ENCODE measurements at regions not wholly inside any gene's neighbourhood (a gene's known extent, or its start where the extent isn't known, plus 50 kb on each side); places are given as distances from the start of the nearest gene placed in this dataset.

DNA sequence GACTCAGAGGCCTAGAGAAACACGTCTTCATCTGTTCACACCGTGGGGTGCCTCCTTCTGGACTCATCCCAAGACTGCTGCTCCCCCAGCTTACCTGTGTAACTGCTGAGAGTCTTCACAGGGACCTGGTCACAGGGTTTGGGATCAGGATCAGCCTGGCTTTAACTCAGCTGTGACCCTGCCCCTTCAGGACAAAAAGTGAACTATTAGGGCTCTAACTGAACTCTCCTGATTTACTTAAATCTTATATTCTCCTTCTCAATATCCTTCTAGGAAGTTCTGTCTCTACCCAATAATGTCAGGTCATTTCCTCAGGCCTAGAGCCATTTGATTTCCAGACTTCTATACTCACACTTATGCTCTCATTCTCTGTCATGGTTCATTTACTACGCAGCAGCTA, 108.4 kb downstream of the ZNF280B start:
- TF ChIP-seq USF1 (IDR thresholded peaks at IDR 0.05), result no peak
- TF ChIP-seq EGR1 (IDR thresholded peaks at IDR 0.05), result no peak
- no peak for TF ChIP-seq CEBPB (IDR thresholded peaks at IDR 0.05)
- no peak for TF ChIP-seq NFIC (IDR thresholded peaks at IDR 0.05)
- TF ChIP-seq CREB1 (IDR thresholded peaks at IDR 0.05; ENCODE audit: low read depth), result no peak
- TF ChIP-seq EP300 (IDR thresholded peaks at IDR 0.05; ENCODE audit: borderline replicate concordance), result no peak
- no peak for TF ChIP-seq MAX (IDR thresholded peaks at IDR 0.05)
- TF ChIP-seq YY1 (IDR thresholded peaks at IDR 0.05; ENCODE audit: low read depth), result no peak
- TF ChIP-seq ZBTB7A (IDR thresholded peaks at IDR 0.05; ENCODE audit: low read depth), result no peak
- TF ChIP-seq TCF12 (IDR thresholded peaks at IDR 0.05; ENCODE audit: low read depth), result no peak
- TF ChIP-seq TAF1 (IDR thresholded peaks at IDR 0.05; ENCODE audit: low read depth), result no peak
- TF ChIP-seq, protein P1, sequence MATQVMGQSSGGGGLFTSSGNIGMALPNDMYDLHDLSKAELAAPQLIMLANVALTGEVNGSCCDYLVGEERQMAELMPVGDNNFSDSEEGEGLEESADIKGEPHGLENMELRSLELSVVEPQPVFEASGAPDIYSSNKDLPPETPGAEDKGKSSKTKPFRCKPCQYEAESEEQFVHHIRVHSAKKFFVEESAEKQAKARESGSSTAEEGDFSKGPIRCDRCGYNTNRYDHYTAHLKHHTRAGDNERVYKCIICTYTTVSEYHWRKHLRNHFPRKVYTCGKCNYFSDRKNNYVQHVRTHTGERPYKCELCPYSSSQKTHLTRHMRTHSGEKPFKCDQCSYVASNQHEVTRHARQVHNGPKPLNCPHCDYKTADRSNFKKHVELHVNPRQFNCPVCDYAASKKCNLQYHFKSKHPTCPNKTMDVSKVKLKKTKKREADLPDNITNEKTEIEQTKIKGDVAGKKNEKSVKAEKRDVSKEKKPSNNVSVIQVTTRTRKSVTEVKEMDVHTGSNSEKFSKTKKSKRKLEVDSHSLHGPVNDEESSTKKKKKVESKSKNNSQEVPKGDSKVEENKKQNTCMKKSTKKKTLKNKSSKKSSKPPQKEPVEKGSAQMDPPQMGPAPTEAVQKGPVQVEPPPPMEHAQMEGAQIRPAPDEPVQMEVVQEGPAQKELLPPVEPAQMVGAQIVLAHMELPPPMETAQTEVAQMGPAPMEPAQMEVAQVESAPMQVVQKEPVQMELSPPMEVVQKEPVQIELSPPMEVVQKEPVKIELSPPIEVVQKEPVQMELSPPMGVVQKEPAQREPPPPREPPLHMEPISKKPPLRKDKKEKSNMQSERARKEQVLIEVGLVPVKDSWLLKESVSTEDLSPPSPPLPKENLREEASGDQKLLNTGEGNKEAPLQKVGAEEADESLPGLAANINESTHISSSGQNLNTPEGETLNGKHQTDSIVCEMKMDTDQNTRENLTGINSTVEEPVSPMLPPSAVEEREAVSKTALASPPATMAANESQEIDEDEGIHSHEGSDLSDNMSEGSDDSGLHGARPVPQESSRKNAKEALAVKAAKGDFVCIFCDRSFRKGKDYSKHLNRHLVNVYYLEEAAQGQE (IDR thresholded peaks at IDR 0.05; ENCODE audit: low read depth), result no peak
- no peak for TF ChIP-seq RAD21 (IDR thresholded peaks at IDR 0.05; ENCODE audit: low read depth)
- TF ChIP-seq FOXM1 (IDR thresholded peaks at IDR 0.05; ENCODE audit: borderline replicate concordance, low read depth), result no peak
- no peak for TF ChIP-seq TEAD4 (IDR thresholded peaks at IDR 0.05)

GRCh38 chr22:22400964-22401363, 107.6 kb downstream of the ZNF280B start:
- TF ChIP-seq ZBTB7A (IDR thresholded peaks at IDR 0.05; ENCODE audit: low read depth), result no peak
- TF ChIP-seq NFIC (IDR thresholded peaks at IDR 0.05), result no peak
- TF ChIP-seq RAD21 (IDR thresholded peaks at IDR 0.05; ENCODE audit: low read depth), result no peak

DNA sequence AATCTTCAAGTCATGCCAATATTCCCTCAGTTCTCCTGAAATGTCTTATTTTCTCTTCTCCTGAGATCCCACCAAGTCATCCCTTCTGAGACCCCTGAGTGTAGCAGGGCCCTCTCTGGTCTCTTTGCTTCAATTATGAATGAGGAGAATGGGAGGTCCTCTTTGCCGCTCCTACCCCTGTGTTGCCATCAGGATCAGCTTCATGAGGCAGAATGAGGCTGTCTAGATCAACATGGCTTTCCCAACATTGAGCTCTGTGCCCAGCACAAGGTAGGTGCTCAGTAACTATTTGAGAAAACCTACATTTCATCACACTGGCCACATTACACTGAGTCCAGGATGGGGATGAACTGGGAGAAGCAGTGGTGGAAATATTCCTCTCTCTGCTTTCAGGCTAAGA, 107.2 kb downstream of the ZNF280B start:
- TF ChIP-seq RAD21 (IDR thresholded peaks at IDR 0.05; ENCODE audit: low read depth) (no peak), MAX (IDR thresholded peaks at IDR 0.05) (no peak), ZBTB7A (IDR thresholded peaks at IDR 0.05; ENCODE audit: low read depth) (no peak), EGR1 (IDR thresholded peaks at IDR 0.05) (no peak), TCF12 (IDR thresholded peaks at IDR 0.05; ENCODE audit: low read depth) (no peak), NFIC (IDR thresholded peaks at IDR 0.05) (no peak), EP300 (IDR thresholded peaks at IDR 0.05; ENCODE audit: borderline replicate concordance) (no peak), USF1 (IDR thresholded peaks at IDR 0.05) (no peak), FOXM1 (IDR thresholded peaks at IDR 0.05; ENCODE audit: borderline replicate concordance, low read depth) (no peak), YY1 (IDR thresholded peaks at IDR 0.05; ENCODE audit: low read depth) (no peak), TAF1 (IDR thresholded peaks at IDR 0.05; ENCODE audit: low read depth) (no peak), CEBPB (IDR thresholded peaks at IDR 0.05) (no peak), CREB1 (IDR thresholded peaks at IDR 0.05; ENCODE audit: low read depth) (no peak), TEAD4 (IDR thresholded peaks at IDR 0.05) (no peak)
- TF ChIP-seq, protein P1 (IDR thresholded peaks at IDR 0.05; ENCODE audit: low read depth), result no peak

DNA sequence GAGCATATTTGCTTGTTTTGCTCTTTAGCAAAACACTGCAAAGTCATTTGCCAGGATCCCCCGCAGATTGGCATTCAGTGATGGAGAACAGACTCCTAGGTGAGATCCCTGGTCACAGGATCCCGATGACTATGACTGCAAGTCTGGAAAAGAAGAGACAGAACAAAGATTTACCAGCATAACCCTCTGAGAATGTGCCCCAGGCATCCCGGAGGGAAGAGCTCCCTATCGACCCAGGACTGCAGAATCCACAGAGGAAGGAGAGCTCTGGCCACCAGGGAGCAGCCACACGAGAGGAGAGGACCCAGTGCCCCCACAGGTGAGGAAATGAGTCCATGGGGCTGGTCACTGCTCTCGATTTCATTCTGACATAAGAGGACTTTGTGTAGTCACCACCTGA, 105.2 kb downstream of the ZNF280B start:
- TF ChIP-seq, protein P1 (IDR thresholded peaks at IDR 0.05; ENCODE audit: low read depth), result no peak
- TF ChIP-seq ZBTB7A (IDR thresholded peaks at IDR 0.05; ENCODE audit: low read depth) (no peak), RAD21 (IDR thresholded peaks at IDR 0.05; ENCODE audit: low read depth) (no peak), CREB1 (IDR thresholded peaks at IDR 0.05; ENCODE audit: low read depth) (no peak), YY1 (IDR thresholded peaks at IDR 0.05; ENCODE audit: low read depth) (no peak), TAF1 (IDR thresholded peaks at IDR 0.05; ENCODE audit: low read depth) (no peak), MAX (IDR thresholded peaks at IDR 0.05) (no peak), TEAD4 (IDR thresholded peaks at IDR 0.05) (no peak), USF1 (IDR thresholded peaks at IDR 0.05) (no peak)
